ENCODE measurements at regions not wholly inside any gene's neighbourhood (a gene's known extent, or its start where the extent isn't known, plus 50 kb on each side); places are given as distances from the start of the nearest gene placed in this dataset.
"Not testable (repeated sequence)": the region's sequence is repeated elsewhere in the genome, so short reads cannot be mapped to it uniquely, and the experiment has no call there.

DNA sequence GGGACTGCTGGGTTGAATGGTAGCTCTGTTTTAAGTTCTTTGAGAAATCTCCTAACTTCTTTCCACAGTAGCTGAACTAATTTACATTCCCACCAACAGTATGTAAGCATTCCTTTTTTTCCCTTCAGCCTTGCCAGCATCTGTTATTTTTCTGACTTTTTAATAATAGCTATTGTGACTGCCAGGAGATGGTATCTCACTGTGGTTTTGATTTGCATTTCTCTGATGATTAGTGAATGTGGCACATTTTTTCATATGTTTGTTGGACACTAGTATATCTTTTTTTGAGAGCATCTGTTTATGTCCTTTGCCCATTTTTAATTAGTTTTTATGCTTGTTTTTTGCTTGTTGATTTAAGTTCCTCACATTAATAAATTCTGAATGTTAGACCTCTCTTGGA, 990.8 kb downstream of the GATA3 start:
- in situ Hi-C loops (cut with MboI; ENCODE audit: low pct_unique_long_range_greater_than_20kb, low sequenced_read_pairs, unreplicated experiment): no loop called here
- DNase-seq (ENCODE audit: low spot score): no peak

DNA sequence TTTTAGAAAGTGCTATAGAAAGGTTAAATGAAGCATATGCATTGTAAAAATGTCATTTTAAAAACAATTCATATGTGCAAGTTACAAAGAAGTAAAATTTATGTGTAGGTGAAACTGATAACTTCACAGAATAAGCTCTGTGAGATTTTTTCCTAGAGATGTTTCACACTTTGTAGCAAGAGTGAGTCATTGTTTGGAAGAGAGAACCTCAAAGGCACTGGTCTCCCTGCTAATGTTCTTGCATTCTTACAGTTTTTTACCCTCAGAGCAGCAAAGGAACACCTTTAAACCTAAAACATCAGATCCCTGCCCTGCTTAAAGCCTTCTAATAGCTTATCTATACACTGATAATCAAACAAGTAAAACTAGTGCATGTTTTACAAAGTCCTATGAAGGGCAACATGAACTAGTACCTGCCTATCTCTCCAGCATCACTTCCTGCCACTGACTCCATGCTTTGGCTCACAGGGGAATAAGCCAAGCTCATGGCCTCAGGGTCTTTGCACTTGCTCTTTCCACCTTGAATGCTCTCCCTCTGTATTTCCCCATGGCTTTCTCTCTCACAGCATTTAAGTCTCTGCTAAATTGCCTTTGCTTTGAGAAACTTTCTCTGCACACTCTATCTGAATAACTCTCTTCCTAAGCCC, 997.0 kb downstream of the GATA3 start:
- TF ChIP-seq, protein P1, sequence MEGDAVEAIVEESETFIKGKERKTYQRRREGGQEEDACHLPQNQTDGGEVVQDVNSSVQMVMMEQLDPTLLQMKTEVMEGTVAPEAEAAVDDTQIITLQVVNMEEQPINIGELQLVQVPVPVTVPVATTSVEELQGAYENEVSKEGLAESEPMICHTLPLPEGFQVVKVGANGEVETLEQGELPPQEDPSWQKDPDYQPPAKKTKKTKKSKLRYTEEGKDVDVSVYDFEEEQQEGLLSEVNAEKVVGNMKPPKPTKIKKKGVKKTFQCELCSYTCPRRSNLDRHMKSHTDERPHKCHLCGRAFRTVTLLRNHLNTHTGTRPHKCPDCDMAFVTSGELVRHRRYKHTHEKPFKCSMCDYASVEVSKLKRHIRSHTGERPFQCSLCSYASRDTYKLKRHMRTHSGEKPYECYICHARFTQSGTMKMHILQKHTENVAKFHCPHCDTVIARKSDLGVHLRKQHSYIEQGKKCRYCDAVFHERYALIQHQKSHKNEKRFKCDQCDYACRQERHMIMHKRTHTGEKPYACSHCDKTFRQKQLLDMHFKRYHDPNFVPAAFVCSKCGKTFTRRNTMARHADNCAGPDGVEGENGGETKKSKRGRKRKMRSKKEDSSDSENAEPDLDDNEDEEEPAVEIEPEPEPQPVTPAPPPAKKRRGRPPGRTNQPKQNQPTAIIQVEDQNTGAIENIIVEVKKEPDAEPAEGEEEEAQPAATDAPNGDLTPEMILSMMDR (IDR thresholded peaks at IDR 0.05; ENCODE audit: extremely low read depth, insufficient read depth, missing control alignments): no peak
- no peak for DNase-seq (ENCODE audit: low spot score)
- in situ Hi-C loops (cut with MboI; ENCODE audit: low pct_unique_long_range_greater_than_20kb, low sequenced_read_pairs, unreplicated experiment): no loop called here

More for the DNA sequence above, 990.8 kb downstream of the GATA3 start:
- TF ChIP-seq, protein P1 (IDR thresholded peaks at IDR 0.05; ENCODE audit: extremely low read depth, insufficient read depth, missing control alignments): no peak

DNA sequence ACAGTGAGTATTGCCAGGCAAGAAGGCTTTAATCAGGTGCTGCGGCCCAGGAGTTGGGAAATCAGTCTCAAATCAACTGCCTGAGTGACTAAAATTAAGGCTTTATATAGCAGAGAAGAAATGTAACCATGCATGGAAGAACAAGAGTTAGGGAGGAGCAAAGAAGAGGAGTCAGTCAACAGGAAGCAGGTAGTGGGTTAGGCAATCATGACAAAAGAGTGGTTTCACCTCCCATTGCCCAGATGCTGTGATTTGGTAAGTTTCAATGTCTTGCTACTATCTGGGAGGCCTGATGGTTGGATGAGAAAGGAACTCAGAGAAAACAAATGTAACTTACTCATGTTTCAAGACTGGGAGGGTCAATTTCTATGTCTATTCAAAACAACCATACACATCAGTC, 998.3 kb downstream of the GATA3 start:
- in situ Hi-C loops (cut with MboI; ENCODE audit: low pct_unique_long_range_greater_than_20kb, low sequenced_read_pairs, unreplicated experiment): no loop called here
- DNase-seq (ENCODE audit: low spot score): no peak
- TF ChIP-seq, protein P1 (IDR thresholded peaks at IDR 0.05; ENCODE audit: extremely low read depth, insufficient read depth, missing control alignments): no peak

DNA sequence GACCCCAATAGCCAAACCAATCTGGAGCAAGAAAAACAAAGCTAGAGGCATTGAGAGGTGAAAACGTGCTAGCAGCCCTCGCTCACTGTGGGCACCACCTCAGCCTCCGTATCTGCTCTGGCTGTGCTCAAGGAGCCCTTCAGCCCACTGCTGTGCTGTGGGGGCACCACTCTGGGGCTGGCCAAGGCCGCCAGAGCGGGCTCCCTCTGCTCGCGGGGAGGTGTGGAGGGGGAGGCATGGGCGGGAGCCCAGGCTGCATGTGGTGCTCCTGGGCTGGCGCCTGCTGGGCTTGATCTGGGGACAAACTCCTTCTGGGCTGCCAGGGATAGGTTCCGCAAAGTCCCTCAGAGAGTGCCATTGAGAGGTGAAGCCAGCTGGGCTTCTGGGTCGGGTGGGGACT, 1002.0 kb downstream of the GATA3 start:
- TF ChIP-seq, protein P1 (IDR thresholded peaks at IDR 0.05; ENCODE audit: extremely low read depth, insufficient read depth, missing control alignments): no peak
- in situ Hi-C loops (cut with MboI; ENCODE audit: low pct_unique_long_range_greater_than_20kb, low sequenced_read_pairs, unreplicated experiment): no loop called here

DNA sequence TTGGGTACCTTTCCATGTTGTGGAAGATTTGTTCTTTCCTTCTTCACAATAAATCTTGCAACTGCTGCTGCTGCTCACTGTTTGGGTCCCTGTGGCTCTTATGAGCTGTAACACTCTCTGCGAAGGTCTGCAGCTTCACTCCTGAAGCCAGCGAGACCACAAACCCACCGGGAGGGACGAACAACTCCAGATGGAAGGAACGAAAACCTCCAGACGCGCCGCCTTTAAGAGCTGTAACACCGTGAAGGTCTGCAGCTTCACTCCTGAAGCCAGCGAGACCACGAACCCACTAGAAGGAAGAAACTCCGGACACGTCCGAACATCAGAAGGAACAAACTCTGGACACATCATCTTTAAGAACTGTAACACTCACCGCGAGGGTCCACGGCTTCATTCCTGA, 1002.8 kb downstream of the GATA3 start:
- in situ Hi-C loops (cut with MboI; ENCODE audit: low pct_unique_long_range_greater_than_20kb, low sequenced_read_pairs, unreplicated experiment); DNase-seq (ENCODE audit: low spot score): not testable (repeated sequence)

More for the DNA sequence above, 1002.0 kb downstream of the GATA3 start:
- no peak for DNase-seq (ENCODE audit: low spot score)

DNA sequence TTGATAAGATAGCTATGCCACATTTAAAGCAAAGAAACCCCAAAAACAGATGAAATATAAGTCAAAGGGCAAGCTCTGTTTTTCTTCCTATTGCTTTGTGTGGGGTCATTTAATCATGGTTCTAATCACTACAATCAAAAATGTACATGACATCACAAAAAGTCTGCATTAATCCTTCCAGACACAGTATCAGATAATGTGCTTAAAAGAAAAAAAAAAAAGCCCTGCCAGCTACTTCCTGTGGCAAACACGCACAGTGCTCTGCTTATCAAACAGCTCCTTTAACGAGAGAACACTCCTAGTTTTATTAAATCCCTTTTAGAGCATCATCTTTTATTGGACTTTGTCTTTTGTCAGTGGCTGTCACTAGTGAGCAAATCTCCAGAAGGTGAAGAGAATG, 1005.8 kb downstream of the GATA3 start:
- TF ChIP-seq, protein P1 (IDR thresholded peaks at IDR 0.05; ENCODE audit: extremely low read depth, insufficient read depth, missing control alignments): no peak
- no peak for DNase-seq (ENCODE audit: low spot score)
- in situ Hi-C loops (cut with MboI; ENCODE audit: low pct_unique_long_range_greater_than_20kb, low sequenced_read_pairs, unreplicated experiment): no loop called here

DNA sequence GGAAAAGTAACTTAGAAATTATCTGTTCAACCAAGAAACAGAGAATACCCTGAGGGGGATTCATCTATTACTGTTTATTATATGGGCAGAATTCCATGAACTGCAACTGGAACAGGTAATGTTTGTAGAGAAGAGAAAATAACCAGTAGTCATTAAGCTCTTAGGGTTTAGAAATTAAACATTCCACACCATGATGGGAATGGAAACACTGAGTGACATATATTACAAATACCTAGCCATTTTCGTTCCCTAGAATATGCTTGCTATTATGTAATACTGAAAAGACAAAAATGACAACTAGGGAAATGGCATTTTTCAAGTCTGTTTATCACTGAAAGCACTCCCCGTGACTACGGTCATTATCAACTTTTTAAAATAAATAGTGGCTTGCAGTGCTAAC, 1007.4 kb downstream of the GATA3 start:
- TF ChIP-seq, protein P1 (IDR thresholded peaks at IDR 0.05; ENCODE audit: extremely low read depth, insufficient read depth, missing control alignments): no peak
- no peak for DNase-seq (ENCODE audit: low spot score)
- in situ Hi-C loops (cut with MboI; ENCODE audit: low pct_unique_long_range_greater_than_20kb, low sequenced_read_pairs, unreplicated experiment): no loop called here

Data from GM13977 (cell line).